ENCODE measurements at regions not wholly inside any gene's neighbourhood (a gene's known extent, or its start where the extent isn't known, plus 50 kb on each side); places are given as distances from the start of the nearest gene placed in this dataset.
"Not testable (repeated sequence)": the region's sequence is repeated elsewhere in the genome, so short reads cannot be mapped to it uniquely, and the experiment has no call there.

DNA sequence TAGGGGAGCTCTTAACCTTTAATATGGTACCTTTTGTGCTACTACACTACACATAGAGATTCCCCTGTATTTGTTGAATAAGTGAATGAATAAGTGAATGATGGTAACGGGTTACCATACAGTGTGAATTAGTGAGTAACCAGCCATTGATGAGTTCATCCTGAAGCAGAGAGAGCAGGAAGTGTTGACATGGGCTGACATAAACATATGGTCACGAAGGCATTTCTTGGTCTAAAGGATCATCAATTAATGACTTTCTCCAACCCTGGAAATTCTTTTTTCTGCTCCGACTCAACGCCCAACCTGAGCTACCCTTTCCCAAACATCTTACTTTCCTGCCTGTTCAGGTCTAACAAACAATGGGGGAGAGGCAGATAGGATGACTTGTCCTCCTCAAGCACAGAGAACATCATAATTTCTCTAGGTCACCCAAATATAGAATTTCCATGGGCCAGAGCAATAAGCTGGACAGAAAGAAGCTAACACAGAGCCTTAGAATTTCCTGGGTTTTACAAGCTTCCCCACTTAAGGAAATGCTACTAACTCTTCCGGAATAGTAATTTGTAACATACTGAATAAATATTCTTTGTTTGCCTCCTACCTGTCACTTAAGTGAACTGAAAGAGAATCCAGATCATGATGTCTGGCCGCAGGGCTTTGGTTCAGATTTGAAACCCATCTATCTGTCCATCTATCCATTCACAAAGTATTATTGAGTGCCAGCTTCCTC lies 114.7 kb upstream of the NGF start:
- no peak for DNase-seq

DNA sequence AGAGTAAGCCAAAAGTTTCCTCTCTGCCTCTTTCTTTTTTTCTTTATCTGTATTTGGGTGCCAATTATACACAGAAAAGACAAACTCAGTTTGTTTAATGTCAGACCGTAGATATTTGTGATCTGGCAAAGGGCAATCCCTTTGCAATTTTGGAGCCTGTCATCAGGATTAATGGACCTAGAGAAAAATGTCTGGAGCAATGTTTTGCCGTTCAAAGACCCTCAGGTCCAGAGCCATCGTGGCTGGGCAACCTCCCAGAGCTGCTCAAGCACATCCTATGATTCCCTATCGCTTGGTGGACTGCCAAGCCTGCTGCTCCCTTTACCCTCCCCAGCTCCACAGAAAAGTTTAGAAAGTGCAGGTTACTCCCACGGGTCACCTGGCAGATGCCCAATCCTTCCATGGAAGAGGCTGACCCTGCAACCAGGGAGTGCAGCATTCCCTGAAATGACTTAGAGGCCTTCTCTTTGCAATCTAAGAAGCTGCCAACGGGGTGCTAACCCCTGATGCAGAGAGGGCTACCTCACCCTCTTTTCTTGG lies 112.5 kb upstream of the NGF start:
- DNase-seq, result no peak

DNA sequence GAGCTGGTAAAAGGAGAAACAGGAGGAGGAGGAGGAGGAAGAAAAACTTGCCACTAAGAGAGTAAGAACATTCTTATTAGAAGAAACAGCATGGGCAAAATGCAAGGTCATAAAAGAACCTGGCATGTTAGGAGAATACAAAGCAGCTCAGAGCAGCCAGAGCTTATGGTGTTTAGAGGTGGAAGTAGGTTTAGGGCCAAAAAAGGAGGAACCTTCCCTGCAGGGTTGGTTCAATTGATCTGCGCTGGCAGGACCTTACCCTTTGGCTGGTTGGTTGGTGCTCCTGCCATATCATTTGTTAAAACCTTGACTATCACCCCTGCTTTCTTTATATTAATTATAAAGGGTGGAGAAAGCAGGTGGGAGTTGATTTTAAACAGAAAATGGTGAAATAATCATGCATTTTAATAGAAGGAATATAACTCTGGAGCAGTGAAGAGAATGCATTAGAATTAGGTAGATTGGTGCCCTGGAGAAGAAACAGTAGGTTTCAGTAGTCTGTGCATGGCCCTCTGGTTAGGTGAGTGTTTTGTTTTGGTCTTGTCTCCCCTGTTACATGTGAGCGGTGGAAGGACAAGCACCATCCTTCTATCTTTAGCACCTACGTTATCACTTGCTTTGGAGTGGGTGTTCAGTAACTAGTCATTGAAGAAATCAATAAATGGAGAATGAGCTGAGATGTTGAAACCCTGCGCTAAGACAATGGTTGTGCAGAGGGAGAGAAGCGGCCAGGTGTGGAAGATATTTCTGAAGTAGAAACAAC lies 110.4 kb upstream of the NGF start:
- no peak for DNase-seq

DNA sequence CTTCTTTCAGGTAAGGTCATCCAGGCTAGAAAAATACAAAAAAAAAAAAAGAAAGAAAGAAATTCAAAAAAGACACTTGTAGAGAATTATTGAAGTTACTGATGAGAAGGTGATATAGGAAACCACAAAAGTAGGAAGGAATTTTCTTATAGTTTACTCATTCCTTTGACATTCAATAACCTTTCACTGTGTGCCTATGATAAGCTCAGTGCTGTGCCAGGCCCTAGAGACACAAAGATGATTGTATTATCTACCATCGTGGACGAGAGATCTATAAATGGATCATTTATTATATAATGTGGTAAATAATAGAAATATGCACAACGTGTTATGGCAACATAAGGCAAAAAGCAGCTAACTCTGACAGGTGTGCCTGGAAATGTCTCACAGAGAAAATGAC lies 109.6 kb upstream of the NGF start:
- DNase-seq, result no peak

DNA sequence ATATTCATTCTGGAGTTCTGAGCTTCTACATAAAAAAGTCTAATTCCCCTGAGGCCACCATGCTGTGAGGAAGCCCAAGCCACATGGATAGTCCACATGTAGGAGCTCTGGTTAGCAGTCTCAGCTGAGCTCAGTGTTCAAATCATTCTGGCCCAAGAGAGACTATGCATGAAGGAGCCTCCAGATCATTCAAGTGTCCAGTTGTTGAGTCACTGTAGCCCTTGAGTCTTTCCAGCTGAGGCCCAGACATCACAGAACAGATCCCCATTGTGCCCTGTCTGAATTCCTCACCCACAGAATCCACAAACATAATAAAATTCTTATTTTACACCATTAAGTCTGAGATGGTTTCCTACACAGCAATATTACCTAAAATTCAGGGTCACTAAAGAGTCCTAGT lies 107.0 kb upstream of the NGF start:
- DNase-seq, result no peak

DNA sequence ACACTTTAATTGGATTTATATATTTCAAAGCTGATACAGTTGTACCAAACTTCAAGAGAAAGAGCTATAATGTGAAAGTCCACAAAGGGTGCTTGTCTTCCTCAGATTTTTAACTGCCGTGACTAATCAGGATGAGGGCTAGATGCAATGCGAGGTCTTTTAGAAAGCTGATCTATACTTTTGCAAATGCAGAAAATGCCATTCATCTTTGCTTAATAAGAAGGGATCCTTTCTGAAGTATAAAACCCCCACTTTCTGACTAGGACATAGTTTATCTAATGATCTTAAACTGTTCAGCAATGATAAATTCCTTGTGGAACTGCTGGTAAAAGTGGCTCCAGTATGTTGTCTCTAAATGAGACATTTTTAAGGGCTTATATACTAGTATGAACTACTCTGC lies 102.7 kb upstream of the NGF start:
- DNase-seq, result no peak

DNA sequence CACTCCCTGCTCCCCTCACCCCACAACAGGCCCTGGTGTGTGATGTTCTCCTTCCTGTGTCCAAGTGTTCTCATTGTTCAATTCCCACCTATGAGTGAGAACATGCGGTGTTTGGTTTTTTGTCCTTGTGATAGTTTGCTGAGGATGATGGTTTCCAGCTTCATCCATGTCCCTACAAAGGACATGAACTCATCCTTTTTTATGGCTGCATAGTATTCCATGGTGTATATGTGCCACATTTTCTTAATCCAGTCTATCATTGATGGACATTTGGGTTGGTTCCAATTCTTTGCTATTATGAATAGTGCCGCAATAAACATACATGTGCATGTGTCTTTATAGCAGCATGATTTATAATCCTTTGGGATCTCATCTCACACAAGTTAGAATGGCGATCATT lies 101.5 kb upstream of the NGF start:
- DNase-seq, result not testable (repeated sequence)

DNA sequence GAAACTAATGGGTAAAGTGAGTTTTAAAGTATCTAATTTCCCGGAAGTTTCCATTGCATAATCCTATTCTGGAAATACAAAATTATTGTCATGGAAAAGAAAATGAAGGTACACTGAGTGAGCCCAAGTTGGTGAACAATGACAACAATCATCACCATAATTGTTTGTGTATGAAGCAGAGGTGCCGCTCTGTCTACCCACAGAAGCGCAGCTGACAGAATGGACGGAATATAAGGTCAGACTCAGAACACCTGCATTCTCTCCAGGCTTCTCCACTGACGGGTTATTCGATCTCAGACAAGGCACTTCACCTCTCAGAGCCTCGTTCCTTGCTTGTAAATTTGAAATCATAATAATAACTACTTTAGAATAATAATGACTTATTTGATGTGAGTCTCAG lies 99.1 kb upstream of the NGF start:
- no peak for DNase-seq

DNA sequence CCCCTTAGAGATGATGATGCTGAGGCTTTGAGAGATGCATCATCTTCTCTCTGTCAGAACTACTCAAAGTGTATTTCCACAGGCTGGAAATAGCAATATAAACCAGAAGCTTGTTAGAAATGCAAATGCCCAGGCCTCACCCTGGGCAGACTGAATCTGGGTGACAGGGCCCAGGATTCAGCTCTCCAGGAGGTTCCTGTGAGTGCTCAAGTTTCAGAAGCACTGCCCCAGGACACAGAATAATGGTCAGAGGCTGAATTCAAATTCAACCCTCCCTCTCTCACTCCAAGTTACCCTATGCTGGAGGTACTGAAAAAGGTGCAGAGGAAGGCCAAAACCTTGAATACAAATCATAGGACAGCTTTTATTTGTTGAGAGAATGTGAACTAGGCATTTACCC lies 98.5 kb upstream of the NGF start:
- DNase-seq, result no peak

DNA sequence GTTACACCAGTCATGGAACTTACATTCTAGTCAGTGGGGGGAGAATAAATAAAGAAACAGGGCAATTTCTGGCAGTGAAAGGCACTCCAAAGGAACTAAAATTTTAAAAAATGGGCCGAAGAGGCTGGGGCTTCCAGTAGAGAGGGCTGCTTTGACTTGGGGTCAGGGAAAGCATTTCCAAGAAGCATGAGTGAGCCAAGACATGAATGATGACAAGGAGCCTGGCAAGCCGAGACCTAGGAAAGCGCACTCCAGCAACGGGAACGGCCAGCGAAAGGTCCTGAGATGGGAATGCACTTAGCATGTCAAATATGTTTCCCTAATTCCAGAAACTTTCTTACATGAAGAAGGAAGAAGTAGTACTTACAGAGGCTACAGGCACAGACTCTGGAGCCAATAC lies 95.4 kb upstream of the NGF start:
- no peak for DNase-seq

DNA sequence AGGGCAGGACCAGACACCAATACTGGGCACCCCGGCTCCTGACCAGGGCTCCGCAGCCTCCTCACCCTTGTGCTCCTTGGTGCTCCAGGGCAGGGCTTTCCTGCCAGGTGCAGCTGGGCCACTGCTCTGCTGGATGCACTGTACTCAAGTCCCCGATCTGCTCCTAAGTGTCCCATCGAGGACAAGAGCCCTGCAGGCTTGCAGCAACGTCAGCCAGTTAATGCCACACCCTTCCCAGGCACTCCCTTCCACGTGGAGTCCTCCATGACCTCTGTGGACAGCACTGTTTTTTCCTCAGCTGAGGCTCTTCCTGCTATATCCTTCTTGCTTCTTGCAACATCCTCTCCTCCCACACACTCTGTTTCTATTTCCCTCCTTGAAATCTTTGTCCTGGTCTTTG lies 94.0 kb upstream of the NGF start:
- DNase-seq, result no peak

DNA sequence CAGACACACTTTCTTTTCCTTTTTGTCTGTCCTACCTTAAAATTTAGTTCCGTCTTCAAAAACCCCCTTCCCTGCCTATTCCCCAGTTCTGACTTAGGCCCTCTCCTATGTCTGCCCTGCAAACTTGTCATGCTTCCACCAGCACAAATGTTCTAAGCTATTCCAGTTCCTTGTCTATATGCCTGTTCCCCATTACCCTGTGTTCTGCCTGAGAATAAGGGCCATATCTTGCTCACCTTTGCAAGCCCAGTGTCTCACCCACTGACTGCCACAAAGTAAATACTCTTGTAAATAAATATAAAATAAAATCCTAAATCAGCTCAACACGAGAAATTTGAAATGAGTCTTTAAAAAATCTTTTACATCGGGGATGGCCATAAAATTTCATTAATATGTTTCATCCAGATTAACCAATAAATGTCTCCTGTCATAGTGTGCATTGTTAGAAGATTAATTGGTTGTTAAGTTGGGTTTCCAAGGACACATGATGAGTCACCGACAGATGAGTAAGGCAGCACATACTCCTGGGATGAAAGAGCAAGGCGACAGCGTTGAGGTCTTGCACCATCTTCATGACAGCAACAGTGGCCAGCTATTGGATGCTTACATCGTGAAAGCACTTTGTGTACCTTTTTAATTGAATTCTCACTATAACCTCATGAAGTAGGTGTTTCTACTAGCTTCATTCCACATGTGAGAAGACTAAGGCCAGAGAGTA lies 92.6 kb upstream of the NGF start:
- no peak for DNase-seq

DNA sequence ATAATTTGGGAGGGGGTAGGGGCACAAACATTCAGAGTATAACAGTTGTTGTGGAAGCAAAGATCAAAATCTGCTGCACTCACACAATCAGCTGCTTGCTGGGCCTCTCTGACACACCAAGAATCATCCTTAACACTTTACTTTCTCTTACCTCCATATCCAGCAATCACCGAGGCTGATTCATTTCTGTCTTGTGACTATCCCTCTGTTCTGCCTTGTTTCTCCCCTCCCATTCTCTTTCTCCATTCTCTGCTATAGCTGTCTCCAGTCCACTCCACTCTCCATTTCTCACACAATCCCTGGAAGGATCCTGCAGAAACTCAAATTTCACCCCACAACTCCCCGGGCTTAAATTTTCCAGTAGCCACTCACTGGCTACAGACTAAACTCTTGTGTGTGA lies 91.8 kb upstream of the NGF start:
- no peak for DNase-seq

DNA sequence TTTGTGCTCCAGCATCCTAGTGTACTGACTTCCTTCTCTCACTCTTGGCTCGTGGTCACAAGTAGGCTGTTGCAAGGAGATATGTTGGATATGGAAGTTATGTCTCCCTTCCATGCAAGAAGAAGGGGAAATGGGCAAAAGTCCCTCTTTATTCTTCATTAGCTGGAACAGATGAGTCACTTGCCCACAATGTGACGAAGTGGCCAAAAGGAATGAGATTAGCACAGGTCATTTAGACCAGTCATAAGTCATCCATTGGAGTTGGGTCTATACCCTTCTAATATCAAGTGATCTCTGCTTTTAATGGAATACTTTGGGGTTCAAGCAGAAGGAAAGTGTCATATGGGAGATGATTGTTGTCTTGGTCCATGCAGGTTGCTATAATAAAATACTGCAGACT lies 91.2 kb upstream of the NGF start:
- DNase-seq, result no peak

DNA sequence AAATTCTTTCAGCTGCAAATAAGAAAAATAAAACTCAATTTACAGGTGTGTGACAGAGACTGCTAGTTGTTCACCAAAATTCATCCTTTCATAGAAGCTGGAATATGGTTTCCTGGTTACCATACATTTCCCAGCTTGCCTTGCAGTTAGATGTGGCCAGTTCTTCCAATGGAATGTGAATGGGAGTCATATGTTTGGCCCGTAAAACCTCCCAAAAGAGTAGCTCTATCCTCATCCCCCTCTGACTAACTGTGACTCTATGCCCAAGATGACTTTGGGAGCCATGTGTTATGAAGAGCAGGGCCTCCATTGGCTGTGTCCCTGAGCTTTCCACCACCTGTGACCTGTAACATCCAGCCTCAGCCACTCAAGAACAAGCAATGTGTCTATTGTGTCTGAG lies 90.6 kb upstream of the NGF start:
- no peak for DNase-seq

DNA sequence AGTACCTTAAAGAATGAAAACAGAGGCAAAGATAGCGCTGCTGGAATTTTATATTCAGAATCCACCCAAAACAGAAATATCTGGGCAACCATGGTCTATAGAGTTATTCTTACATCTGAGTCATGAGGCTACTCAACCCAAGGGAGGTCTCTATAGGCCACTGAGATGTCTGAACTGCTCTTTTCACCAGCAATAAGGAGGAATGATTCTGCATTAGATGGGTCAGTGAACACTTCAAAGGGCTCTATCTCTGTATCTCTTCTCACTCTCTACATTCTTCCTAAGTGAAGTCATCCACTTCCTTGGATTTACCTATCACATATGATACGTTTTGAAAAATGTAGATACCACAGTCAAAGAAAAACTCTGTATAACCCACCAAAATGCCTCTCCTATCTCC lies 90.2 kb upstream of the NGF start:
- DNase-seq, result no peak

DNA sequence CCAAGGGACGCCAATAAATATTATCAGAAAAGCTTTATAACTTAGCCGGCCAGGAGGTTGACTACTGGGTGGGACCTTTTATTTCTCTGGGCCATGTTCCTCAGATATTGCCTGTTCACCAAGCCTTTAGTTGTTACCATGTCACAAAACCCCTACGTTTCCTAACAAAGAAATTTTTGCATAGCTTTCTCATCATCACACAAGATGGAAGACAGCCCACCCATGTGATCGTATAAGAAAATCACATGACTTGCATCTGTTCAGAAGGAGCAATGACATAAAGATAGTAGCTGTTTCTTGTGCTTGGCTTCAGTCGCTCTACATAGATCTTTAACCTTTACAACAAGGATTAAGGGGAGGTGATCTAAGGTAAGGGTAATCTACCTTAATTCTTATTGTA lies 88.9 kb upstream of the NGF start:
- no peak for DNase-seq

DNA sequence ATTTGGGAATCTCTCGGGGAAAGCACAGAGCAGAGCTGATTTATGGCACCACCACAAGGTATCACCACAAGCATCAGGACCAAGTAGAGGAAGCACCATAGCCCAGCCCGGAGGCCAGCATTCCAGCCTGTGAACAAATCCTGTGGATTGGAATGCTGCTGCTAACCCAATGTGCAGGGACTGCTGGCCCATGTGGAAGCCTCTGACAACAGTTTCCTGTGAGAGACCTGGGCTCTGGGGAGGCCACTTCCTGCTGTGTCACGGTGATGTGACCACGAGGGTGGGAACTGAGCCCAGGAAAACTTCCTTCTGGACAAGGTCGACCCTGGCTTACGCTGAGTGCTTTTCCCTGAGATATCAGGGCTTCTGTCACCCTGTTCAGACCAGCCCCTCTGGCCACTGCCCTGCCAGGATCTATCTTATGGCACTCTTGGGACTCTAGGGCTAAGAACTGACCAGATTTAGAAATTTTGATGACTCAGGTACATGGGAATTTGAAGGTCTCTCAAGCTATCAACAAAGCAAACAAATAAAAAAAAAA lies 88.3 kb upstream of the NGF start:
- DNase-seq, result no peak

DNA sequence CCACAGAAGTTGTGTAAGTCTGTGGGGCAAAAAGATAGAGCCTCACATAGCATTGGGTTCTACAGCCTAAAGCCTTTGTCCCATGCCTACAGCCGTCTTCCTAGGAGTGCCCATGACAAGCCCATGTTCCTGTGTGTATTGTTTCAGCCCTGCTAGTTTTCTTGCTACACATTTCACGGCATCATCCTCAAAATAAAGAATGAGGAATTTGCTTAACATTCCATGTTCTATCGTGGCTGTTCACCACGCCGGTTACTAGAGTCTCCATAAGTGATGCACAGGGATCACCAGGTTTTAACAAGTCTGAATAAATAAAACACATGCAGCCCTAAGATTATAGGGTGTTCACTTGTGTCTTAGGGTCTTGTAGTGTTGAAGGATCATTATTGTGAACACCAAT lies 87.4 kb upstream of the NGF start:
- DNase-seq, result no peak

DNA sequence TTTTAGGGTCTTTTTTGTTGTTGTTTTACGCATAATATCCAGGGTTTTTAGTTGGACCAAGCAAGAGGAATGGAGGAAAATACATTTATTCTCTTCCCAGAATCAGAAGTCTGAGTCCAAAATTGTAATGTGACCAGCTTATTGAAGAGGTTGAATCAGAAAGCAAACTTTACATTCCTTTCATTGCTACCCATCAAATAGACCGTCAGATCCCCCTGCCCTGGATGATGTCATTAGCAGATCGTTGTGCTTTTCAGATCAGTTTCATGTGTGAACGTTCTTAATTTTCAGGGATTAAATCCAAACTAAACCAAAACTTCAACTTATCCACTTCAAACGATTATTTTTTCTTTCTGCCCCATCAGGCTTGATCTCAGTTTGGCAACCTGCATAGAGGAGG lies 85.7 kb upstream of the NGF start:
- no peak for DNase-seq

DNA sequence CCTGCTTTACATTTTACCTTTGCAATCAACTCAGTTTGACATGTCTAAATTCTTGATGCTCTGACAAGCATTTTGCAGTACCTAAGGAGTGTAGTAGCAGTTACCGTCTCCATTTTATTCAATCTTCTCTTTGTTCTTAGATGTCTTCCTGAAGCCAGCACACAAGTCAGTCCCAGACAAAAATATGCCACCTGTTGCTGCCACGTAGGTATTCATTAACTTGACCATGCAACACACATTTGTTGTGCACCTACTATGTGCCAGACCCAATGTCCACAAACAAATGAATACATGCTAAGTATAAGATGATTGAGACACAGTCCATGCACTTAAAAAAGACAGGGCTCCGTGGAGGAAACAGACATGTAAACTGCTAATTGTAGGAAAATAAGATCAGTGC lies 81.5 kb upstream of the NGF start:
- DNase-seq, result no peak

DNA sequence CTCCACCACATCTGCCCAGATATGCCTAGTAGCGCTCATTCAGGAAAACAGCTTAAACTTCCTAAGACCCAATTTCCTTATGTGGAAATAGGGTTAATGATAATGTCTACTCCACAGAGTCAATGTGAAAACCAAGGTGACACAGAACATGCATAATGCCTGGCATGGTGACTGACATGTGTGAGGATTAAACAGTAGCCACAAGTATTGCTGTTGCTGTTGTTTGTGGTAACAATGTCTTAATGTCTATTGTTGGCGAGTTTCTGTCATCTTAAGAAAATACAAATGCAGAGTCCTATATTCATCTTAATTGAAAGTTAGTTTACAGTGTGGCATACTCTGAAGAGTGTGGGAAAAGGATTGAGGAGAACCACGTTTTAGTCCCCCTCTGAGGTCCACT lies 75.6 kb upstream of the NGF start:
- DNase-seq, result no peak

DNA sequence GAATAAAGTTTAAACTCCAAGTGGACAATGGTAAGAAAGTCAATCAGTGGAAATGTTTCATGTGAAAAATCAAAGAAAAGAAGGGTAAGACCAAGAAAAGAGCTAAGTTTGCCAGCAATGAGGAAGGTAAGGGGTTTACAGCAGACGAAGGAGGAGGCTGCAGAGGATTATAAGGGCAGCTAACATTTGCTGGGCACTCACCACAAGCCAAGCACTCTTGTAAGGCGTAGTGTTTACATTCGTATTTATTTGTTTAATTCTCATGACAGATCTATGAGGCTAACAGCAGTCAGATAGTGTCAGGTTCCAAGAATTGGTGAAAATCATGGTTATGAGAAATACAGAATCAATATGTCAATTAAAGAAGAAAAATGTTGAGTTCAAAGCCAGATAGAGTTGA lies 75.2 kb upstream of the NGF start:
- no peak for DNase-seq

DNA sequence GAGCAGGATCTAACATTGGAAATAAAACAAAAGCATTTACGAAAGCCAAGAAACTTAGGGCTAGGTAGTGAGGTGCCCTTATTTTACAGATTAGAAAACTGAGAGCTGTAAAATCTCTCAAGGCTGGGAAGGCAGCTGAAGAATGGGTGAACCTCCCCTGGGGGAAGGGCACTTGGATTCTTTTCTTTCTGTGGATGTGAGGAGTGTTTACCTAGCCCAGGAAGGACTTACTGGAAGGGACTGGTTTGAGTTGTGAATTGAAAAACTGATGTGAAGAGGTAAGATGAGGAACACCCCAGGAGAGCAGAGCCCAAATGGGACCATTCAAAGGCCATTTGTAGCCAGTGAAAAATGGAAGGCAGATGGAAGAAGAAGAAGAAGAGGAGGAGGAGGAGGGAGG lies 74.7 kb upstream of the NGF start:
- DNase-seq, result no peak

All from 8988T (cell line).